Lower lobe of right lung (tissue), 2 donors: ENCODE measurements at regions not wholly inside any gene's neighbourhood (a gene's known extent, or its start where the extent isn't known, plus 50 kb on each side); places are given as distances from the start of the nearest gene placed in this dataset.

Experiments
- ATAC-seq, 2 donors: fragments of 200-7000 bp; cut with Tn5 transposase; one replicate each; pipeline ENCODE4 v1.9.1; 2020 to 2022; ENCODE audit warnings: mild to moderate bottlenecking in 2 of 2, moderate library complexity in 2 of 2
- DNase-seq: peaks from one replicate; pipeline ENCODE4 v3.0.0-alpha.2; 2020
- H3K27ac ChIP-seq: fragments of 200-600 bp; one replicate; pipeline ENCODE4 v1.8.0; 2022
- H3K27me3 ChIP-seq: fragments of 200-600 bp; one replicate; pipeline ENCODE4 v1.8.0; 2022; ENCODE audit warnings: low read depth
- H3K36me3 ChIP-seq: fragments of 200-600 bp; one replicate; pipeline ENCODE4 v1.8.0; 2022; ENCODE audit warnings: mild to moderate bottlenecking
- H3K4me1 ChIP-seq: fragments of 200-600 bp; one replicate; pipeline ENCODE4 v1.8.0; 2022
- H3K4me3 ChIP-seq: fragments of 200-600 bp; one replicate; pipeline ENCODE4 v1.8.0; 2022; ENCODE audit warnings: mild to moderate bottlenecking
- H3K9me3 ChIP-seq: fragments of 200-600 bp; one replicate; pipeline ENCODE4 v1.8.0; 2022
- intact Hi-C: fragments of 100-400 bp; cut with DNase I; formaldehyde crosslinking; loops from one replicate; pipeline ENCODE4 v1.11.0; 2022
- TF ChIP-seq, protein P1 (sequence below): fragments of 200-600 bp; IDR thresholded peaks from one replicate; pipeline ENCODE4 v1.8.0; 2022; ENCODE audit warnings: antibody characterized with exemption, mild to moderate bottlenecking
- donor health status: DM: no; HTN: yes; CAD: no; lungs with severe emphysema.

DNA sequence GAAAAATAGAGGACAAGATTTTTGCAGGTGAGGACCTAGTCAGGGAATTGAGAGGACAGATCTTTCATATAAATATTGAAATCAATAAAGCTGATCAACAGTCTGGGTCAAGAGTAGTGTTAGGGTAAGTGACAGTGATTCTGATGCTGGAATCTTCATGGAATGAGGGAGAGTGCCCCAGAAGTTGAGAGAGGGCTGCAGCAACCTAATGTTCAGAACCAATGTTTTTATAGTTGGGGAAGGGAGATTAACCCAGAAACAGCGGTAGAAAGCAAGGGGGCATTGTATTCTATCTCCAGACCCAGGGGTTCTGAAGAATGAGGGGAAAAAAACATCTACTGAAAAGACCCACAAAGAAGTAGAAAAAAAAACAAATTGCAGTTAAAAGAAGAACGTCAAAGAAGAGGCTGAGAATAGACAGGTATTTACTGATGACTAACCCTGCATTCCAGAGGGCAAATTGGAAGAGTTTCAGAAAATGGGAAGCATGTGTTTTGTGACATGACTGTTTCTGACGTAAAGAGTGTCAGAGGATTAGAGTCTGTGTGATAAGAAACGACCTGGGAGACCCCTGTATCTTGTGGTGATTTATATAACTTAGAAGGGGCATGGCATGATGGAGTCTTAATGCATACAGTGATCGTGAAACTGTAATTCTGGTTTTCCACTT, 819.6 kb upstream of the EPHA5 start:
- ATAC-seq (no peak), DNase-seq (no peak)
- Histone ChIP-seq H3K4me1 (no peaks in the 10 kb centered on the region), H3K27me3 (no peaks in the 10 kb centered on the region), H3K36me3 (no peaks in the 10 kb centered on the region), H3K4me3 (no peak overlapping the region), H3K27ac (no peak overlapping the region), H3K9me3 (no peaks in the 10 kb centered on the region)
- TF ChIP-seq, protein P1, sequence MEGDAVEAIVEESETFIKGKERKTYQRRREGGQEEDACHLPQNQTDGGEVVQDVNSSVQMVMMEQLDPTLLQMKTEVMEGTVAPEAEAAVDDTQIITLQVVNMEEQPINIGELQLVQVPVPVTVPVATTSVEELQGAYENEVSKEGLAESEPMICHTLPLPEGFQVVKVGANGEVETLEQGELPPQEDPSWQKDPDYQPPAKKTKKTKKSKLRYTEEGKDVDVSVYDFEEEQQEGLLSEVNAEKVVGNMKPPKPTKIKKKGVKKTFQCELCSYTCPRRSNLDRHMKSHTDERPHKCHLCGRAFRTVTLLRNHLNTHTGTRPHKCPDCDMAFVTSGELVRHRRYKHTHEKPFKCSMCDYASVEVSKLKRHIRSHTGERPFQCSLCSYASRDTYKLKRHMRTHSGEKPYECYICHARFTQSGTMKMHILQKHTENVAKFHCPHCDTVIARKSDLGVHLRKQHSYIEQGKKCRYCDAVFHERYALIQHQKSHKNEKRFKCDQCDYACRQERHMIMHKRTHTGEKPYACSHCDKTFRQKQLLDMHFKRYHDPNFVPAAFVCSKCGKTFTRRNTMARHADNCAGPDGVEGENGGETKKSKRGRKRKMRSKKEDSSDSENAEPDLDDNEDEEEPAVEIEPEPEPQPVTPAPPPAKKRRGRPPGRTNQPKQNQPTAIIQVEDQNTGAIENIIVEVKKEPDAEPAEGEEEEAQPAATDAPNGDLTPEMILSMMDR: no peak
- intact Hi-C loops: no loop called here

DNA sequence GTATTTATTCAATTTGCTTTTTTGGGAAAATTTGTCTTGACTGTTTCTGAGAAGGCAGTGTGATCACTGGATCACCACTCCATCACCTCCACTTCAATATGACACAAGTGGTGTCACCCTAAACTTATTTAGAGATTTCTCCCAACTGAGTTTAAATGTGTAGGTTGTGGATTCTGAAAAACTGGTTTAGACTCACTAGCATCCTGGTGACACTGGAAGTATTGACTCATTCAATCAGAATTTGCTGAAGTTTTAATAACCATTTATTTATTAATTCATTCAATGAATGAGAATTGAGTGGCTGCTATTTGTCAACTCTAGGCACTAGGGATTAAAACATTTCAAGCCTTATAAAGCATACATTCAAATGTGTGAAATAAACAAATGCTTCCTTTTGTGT, 819.1 kb upstream of the EPHA5 start:
- TF ChIP-seq, protein P1: no peak
- no peak overlapping the region for H3K27ac ChIP-seq

DNA sequence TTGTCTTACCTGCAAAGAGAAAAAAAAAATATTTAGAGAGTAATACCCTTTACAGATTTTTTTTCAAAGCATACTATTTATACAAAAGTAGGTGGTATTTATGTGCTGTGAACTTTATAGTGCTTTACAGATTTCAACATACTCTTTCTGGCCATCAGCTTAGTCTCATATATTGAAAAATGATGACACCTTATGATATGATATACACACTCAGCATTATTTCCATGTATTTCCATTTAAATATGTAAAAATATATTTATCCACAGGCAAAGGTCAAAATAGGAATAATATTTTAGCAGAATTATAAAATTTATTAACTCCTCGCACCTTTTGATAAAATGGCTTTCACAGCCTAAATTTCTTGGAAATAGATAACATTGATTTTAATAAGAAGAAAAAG, 815.8 kb upstream of the EPHA5 start:
- H3K9me3 ChIP-seq: no peaks in the 10 kb centered on the region
- no peaks in the 10 kb centered on the region for H3K36me3 ChIP-seq
- DNase-seq: no peak
- TF ChIP-seq, protein P1: no peak
- H3K27ac ChIP-seq: no peak overlapping the region
- no peak overlapping the region for H3K4me3 ChIP-seq
- intact Hi-C loops: no loop called here
- ATAC-seq: no peak
- no peaks in the 10 kb centered on the region for H3K27me3 ChIP-seq
- no peaks in the 10 kb centered on the region for H3K4me1 ChIP-seq

More for the DNA sequence above, 819.1 kb upstream of the EPHA5 start:
- Histone ChIP-seq H3K36me3 (no peaks in the 10 kb centered on the region), H3K4me3 (no peak overlapping the region), H3K9me3 (no peaks in the 10 kb centered on the region), H3K27me3 (no peaks in the 10 kb centered on the region), H3K4me1 (no peaks in the 10 kb centered on the region)
- DNase-seq (no peak), ATAC-seq (no peak)
- intact Hi-C loops: no loop called here

DNA sequence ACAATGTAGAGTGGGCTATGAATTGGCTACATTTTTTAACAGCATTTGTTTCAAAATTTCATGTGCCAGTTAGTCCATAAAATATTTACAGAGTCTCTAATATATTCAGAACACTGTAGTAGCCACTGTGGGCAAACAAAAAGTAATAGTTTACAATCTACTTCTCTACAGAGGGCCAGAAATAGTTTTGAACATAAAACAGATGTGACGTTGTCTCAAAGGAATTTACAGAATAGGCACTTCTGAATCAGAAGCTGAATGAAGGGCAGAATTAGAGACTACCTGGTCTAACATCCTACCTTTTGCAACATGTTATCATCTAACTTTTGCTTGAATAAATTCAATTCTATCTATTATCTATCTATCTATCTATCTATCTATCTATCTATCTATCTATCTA, 811.9 kb upstream of the EPHA5 start:
- TF ChIP-seq, protein P1: no peak
- Histone ChIP-seq H3K4me3 (no peak overlapping the region), H3K4me1 (no peaks in the 10 kb centered on the region), H3K27ac (no peak overlapping the region), H3K9me3 (no peaks in the 10 kb centered on the region), H3K27me3 (no peaks in the 10 kb centered on the region), H3K36me3 (no peaks in the 10 kb centered on the region)
- ATAC-seq (no peak), DNase-seq (no peak)
- intact Hi-C loops: no loop called here

DNA sequence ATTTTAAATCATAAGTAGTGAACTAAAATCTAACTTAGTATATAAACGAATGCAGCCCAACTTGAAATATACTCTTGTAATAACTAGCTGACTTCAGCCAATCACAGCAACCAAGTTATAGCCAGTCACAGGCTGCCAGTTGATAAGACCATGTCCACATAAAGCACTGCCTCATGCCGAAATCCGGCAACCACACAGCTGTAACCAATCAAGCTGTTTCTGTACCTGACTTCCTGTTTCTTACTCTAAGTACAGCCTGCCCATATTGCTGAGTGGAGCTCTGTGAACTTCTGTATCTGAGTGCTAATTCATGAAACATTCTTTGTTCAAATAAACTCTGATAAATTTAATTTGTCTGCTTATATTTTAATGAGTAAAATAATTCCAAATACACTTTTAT, 805.3 kb upstream of the EPHA5 start:
- Histone ChIP-seq H3K4me3 (no peak overlapping the region), H3K36me3 (no peaks in the 10 kb centered on the region), H3K27ac (no peak overlapping the region), H3K4me1 (no peaks in the 10 kb centered on the region), H3K9me3 (no peaks in the 10 kb centered on the region), H3K27me3 (no peaks in the 10 kb centered on the region)
- DNase-seq (no peak), ATAC-seq (no peak)
- intact Hi-C loops: no loop called here
- TF ChIP-seq, protein P1: no peak
